GM12864 (cell line): ENCODE measurements at regions not wholly inside any gene's neighbourhood (a gene's known extent, or its start where the extent isn't known, plus 50 kb on each side); places are given as distances from the start of the nearest gene placed in this dataset.

Experiments
- DNase-seq: peaks from one replicate; pipeline ENCODE4 v3.0.0-alpha.2; 2011; ENCODE audit warnings: low read depth
- H3K4me3 ChIP-seq: 2 replicates; pipeline ENCODE4 v1.5.1; 2011; ENCODE audit warnings: mild to moderate bottlenecking, low read depth, low read length, control low read depth
- TF ChIP-seq, protein P1 (sequence below): IDR thresholded peaks from 2 replicates; pipeline ENCODE4 v1.5.1; 2011; ENCODE audit warnings: low read depth, mild to moderate bottlenecking, moderate library complexity, low read length, control low read depth, inconsistent platforms; ENCODE audit errors: missing control alignments

DNA sequence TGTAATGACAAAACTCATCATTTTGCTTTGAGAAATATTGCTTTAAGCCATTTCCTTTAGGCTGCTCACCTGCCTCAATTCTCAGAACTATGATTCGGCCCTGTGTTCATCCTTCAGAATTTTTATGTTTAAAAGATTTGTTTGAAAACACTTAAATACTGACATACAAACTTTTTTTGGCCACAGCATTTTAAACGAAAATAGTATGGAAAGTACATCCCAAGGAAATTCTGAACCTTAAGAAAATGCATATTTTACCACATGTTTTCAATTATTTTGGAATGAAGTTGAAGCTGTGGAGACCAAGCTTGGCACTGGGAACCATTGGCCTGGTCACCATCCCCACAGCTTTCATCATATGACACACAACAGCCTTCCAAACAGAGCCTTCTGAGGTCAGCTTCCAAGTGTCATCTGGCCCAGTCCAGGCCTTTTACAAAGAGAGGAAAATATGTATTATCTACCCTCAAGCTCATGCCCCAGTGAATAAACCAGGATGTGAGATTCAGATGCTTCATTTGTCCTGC is 83.3 kb downstream of the SOD2 start:
- DNase-seq, result no peak
- no peak overlapping the region for H3K4me3 ChIP-seq
- TF ChIP-seq, protein P1, sequence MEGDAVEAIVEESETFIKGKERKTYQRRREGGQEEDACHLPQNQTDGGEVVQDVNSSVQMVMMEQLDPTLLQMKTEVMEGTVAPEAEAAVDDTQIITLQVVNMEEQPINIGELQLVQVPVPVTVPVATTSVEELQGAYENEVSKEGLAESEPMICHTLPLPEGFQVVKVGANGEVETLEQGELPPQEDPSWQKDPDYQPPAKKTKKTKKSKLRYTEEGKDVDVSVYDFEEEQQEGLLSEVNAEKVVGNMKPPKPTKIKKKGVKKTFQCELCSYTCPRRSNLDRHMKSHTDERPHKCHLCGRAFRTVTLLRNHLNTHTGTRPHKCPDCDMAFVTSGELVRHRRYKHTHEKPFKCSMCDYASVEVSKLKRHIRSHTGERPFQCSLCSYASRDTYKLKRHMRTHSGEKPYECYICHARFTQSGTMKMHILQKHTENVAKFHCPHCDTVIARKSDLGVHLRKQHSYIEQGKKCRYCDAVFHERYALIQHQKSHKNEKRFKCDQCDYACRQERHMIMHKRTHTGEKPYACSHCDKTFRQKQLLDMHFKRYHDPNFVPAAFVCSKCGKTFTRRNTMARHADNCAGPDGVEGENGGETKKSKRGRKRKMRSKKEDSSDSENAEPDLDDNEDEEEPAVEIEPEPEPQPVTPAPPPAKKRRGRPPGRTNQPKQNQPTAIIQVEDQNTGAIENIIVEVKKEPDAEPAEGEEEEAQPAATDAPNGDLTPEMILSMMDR, result no peak

DNA sequence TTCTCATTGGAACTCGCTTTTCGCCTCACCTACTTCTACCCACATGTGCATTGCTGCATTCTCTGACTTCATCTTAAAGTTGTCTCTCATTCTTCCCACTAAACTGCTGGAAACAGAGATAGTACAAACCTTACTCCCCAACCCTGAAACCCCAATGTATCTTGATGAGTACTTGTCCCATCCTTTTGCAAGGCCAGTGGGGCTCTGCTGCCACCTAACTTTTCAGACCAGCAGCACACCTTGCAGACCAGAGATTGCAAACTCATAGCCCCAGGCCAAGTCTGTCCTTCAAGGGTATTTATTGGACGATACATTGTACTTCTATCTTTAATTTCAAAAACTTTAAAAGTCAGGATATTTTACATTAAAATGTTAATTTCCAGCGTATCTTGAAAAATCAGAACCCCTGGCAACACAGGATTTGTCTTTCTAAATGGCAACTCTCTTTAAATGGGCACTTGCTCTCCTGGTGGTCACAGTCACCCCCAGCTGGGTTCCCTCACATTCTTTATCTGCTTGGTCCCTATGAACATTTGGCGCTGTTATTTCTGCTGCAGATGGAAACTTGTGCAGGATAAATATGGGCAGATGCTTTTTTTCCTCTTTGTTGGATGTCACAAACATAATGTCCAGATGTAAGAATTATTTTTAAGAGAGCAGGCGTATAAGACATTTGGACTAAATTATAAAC is 83.9 kb downstream of the SOD2 start:
- TF ChIP-seq, protein P1, result peak; percentile 76
- no peak overlapping the region for H3K4me3 ChIP-seq
- DNase-seq, result peak; percentile 7

DNA sequence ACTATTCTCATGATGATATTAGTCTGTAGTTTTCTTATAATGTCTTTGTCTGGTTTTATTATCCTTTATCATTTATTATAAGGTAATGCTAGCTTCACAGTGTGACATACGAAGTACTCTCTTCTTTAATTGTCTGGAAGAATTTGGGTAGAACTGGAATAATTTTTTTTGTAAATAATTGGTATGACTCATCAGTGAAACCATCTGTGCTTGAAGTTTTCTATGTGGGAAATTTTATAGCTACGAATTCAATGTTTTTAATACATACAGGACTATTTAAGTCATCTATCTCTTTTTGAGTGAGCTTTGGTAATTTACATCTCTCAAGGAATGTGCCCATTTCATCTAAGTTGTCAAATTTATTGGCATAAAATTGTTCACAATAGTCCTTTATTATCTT is 86.3 kb downstream of the SOD2 start:
- TF ChIP-seq, protein P1, result no peak
- DNase-seq, result no peak
- H3K4me3 ChIP-seq, result no peak overlapping the region

DNA sequence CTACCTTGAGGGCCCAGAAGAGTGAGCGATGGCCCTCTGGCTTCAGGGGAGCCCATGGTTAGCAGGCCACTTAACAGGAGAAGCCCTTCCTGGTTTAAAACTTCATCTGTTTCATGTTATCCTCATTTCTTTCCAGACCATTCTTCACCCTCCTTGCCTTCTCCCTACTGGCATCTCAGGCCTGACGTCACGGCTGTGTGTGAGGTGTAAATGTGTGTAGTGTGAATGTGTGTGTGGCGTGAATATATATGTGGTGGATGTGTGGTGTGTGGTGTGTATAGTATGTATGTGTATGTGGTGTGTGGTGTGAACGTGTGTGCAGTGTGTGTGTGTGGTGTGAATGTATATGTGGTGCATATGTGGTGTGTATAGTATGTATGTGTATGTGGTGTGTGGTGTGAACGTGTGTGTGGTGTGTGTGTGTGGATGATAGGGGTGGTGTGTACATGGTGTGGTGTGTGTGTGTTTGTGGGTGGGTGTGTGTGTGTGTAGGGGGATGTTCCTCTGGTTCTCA is 88.5 kb downstream of the SOD2 start:
- TF ChIP-seq, protein P1, result no peak
- no peak for DNase-seq
- no peak overlapping the region for H3K4me3 ChIP-seq

DNA sequence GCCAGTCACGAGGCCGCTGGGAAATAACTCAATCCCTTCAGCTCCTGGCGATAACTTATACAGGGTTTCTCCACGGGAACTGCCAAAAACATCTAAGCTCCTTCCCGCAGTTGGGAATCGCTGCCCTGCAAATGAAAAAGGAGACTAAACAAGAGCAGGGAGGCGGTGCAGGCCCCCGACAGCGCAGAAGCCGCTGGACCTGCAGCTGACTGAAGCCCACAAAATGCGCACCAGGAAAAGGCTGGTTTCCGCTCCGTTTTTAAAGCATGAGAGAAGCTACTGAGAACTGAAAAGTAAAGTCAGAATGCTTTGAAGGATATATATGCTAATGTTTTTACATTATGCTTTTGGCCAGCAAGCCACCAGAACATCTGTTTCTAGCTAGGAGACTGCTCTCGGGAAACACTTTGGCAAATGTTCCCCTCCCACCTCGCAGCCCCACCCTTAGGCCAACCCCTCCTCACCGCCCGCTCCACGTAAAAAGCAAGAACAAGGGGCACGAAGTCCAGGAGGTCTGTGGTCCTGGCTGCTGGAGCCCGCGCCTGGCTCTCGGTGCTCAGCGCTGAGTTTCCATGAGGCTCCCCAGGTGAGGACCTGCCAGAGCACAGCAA is 90.5 kb downstream of the SOD2 start:
- TF ChIP-seq, protein P1, result no peak
- DNase-seq, result no peak
- H3K4me3 ChIP-seq, result no peak overlapping the region

DNA sequence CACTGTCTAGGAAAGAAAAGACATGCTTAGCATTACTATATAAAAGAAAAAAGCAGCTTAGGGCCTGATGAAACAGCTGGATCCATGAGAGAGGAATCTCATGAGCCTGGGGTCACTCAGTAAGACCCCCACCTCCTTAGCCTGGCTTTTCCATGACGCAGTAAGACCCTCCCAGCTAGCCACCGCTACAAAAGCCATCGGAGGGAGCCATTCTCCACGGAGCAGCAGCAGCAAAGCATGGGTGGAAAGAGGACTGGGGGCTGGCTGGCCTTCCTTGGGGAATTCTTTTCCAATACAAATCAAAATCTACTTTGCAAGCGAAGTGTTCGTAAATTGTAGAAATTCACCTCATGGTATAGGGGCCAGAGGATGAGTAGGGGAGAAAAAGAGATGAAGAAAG is 91.8 kb downstream of the SOD2 start:
- no peak overlapping the region for H3K4me3 ChIP-seq
- no peak for DNase-seq
- TF ChIP-seq, protein P1, result no peak
